ENCODE measurements at regions not wholly inside any gene's neighbourhood (a gene's known extent, or its start where the extent isn't known, plus 50 kb on each side); places are given as distances from the start of the nearest gene placed in this dataset.

GRCh38 chr1:209516771-209517680 is 66.5 kb upstream of the CAMK1G start:
- Histone ChIP-seq H3K4me1 (ENCODE audit: control insufficient read depth, insufficient read depth, low read length) (no peaks in the 10 kb centered on the region), H3K27ac (ENCODE audit: extremely low read depth, low read depth, low read length) (no peak overlapping the region), H3K36me3 (ENCODE audit: control insufficient read depth in 2 of 2, insufficient read depth in 1 of 2, low read length in 2 of 2) (no peaks in the 10 kb centered on the region), H3K4me3 (ENCODE audit: low read depth, low read length) (no peak overlapping the region), H3K9me3 (ENCODE audit: control insufficient read depth, insufficient read depth, low read depth, low read length) (no peaks in the 10 kb centered on the region)
- TF ChIP-seq ZNF747 (tag by site-specific recombination; IDR thresholded peaks at IDR 0.05) (no peak), ZNF830 (tag by site-specific recombination; IDR thresholded peaks at IDR 0.05; ENCODE audit: low read depth) (no peak), ZNF2 (tag by site-specific recombination; IDR thresholded peaks at IDR 0.05) (no peak), ZFP37 (tag by site-specific recombination; IDR thresholded peaks at IDR 0.05) (no peak), ZNF274 (IDR thresholded peaks at IDR 0.05; ENCODE audit: low read length) (no peak), ZNF274 (tag by site-specific recombination; IDR thresholded peaks at IDR 0.05; ENCODE audit: borderline replicate concordance) (no peak), ZNF324 (tag by site-specific recombination; IDR thresholded peaks at IDR 0.05) (no peak), ZNF837 (tag by site-specific recombination; IDR thresholded peaks at IDR 0.05) (no peak), ZNF174 (tag by site-specific recombination; IDR thresholded peaks at IDR 0.05) (no peak), BCL11A (tag by site-specific recombination; IDR thresholded peaks at IDR 0.05; ENCODE audit: low read depth) (no peak), ZFHX2 (tag by site-specific recombination; conservative IDR thresholded peaks at IDR 0.05) (no peak), ZNF529 (tag by site-specific recombination; IDR thresholded peaks at IDR 0.05; ENCODE audit: insufficient replicate concordance) (no peak), ZNF664 (tag by site-specific recombination; IDR thresholded peaks at IDR 0.05) (no peak), ZNF510 (tag by site-specific recombination; IDR thresholded peaks at IDR 0.05; ENCODE audit: insufficient replicate concordance) (no peak), ZNF398 (tag by site-specific recombination; IDR thresholded peaks at IDR 0.05) (no peak), YY2 (tag by site-specific recombination; IDR thresholded peaks at IDR 0.05) (no peak), ZNF280D (tag by site-specific recombination; IDR thresholded peaks at IDR 0.05) (no peak), ZNF596 (tag by site-specific recombination; IDR thresholded peaks at IDR 0.05) (no peak), ZNF521 (tag by site-specific recombination; IDR thresholded peaks at IDR 0.05) (no peak)
- ChIA-PET CTCF (interaction anchor here (0.6 to 5.9 kb wide), 5 partner anchors 48 to 1430 kb away, joined by 3 to 29 read pairs (median 5); no protein-coding TSS in a partner anchor), POLR2A (no interaction called here)

GRCh38 chr1:209517681-209518050 is 65.8 kb upstream of the CAMK1G start:
- CTCF ChIA-PET: interaction anchor here (0.6 to 1.4 kb wide), 3 partner anchors 69 to 1431 kb away, joined by 3 to 8 read pairs (median 4); no protein-coding TSS in a partner anchor

More at GRCh38 chr1:209517681-209518050, 65.8 kb upstream of the CAMK1G start:
- Histone ChIP-seq H3K9me3 (ENCODE audit: control insufficient read depth, insufficient read depth, low read depth, low read length) (no peaks in the 10 kb centered on the region), H3K4me3 (ENCODE audit: low read depth, low read length) (no peak overlapping the region), H3K36me3 (ENCODE audit: control insufficient read depth in 2 of 2, insufficient read depth in 1 of 2, low read length in 2 of 2) (no peaks in the 10 kb centered on the region), H3K27ac (ENCODE audit: extremely low read depth, low read depth, low read length) (no peak overlapping the region), H3K4me1 (ENCODE audit: control insufficient read depth, insufficient read depth, low read length) (no peaks in the 10 kb centered on the region)
- TF ChIP-seq ZNF768 (tag by site-specific recombination; IDR thresholded peaks at IDR 0.05): no peak
- TF ChIP-seq ZNF138 (tag by site-specific recombination; IDR thresholded peaks at IDR 0.05; ENCODE audit: borderline replicate concordance): no peak
- TF ChIP-seq ZNF645 (tag by site-specific recombination; IDR thresholded peaks at IDR 0.05): no peak
- TF ChIP-seq KLF7 (tag by site-specific recombination; IDR thresholded peaks at IDR 0.05; ENCODE audit: borderline replicate concordance): no peak
- no peak for TF ChIP-seq ZNF639 (tag by site-specific recombination; IDR thresholded peaks at IDR 0.05)
- no peak for TF ChIP-seq ZNF549 (tag by site-specific recombination; IDR thresholded peaks at IDR 0.05)
- TF ChIP-seq ZNF571 (tag by site-specific recombination; IDR thresholded peaks at IDR 0.05): no peak
- POLR2A ChIA-PET: no interaction called here
